GM21619 (cell line): ENCODE measurements at regions not wholly inside any gene's neighbourhood (a gene's known extent, or its start where the extent isn't known, plus 50 kb on each side); places are given as distances from the start of the nearest gene placed in this dataset.
"Not testable (repeated sequence)": the region's sequence is repeated elsewhere in the genome, so short reads cannot be mapped to it uniquely, and the experiment has no call there.

ENCODE experiments used
- ATAC-seq: cut with Tn5 transposase; IDR thresholded peaks from one replicate; pipeline ENCODE4 v1.9.1; 2021; ENCODE audit not compliant: unreplicated experiment

DNA sequence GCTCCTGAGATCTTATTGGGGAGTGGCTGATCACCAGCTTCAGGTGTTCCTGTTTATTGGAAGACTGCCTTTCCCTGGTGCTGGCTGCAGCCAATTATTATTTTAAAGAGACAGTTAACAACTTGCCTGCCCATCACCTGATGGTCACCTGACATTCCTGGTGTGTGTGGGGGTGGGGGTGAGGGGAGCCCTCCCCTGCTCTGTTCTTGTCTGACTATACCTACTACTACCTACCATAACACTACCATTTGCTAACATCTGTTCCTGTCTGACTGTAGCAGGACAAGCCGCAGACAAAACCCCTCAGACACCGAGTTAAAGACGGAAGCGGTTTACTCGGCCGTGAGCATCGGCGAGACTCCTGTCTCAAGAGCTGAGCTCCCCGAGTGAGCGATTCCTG, 54.9 kb upstream of the NBPF3 start:
- ATAC-seq, result no peak

GRCh38 chr1:21384620-21385019, 55.3 kb upstream of the NBPF3 start:
- no peak for ATAC-seq

GRCh38 chr1:21383785-21384401, 56.0 kb upstream of the NBPF3 start:
- ATAC-seq, result no peak

DNA sequence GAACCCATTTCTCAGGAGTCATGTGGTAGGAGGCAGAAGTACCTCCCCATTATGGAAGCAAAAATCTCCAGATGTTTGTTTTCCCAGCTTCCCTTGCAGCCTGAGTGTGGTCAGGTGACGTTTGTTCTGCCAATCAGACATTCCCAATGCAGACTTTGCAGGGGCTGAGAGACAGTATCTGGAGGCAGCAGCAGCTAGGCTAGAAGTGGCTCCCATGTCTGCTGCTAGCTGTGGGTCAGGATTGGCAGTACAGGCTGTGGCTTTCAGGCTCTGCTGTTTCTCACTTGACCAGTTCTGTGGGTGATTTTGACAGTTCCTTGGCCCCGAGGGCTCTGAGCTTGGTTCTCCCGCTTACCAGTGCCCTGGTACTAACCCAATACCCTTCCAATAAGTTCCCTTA, 58.6 kb upstream of the NBPF3 start:
- no peak for ATAC-seq

DNA sequence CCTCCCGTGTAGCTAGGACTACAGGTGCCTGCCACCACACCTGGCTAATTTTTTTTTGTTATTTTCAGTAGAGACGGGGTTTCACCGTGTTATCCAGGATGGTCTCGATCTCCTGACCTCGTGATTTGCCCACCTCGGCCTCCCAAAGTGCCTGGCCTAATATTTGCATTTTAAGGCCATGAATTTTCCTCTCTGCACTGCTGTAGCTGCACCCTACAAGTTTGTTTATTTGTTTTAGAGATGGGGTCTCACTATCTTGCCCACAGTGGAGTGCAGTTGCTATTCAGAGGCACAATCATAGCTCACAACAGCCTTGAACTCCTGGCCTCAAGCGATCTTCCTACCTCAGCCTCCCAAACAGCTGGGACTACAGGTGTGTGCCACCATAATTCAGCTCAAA, 59.8 kb upstream of the NBPF3 start:
- ATAC-seq, result not testable (repeated sequence)

GRCh38 chr1:21379571-21379970, 60.4 kb upstream of the NBPF3 start:
- no peak for ATAC-seq

DNA sequence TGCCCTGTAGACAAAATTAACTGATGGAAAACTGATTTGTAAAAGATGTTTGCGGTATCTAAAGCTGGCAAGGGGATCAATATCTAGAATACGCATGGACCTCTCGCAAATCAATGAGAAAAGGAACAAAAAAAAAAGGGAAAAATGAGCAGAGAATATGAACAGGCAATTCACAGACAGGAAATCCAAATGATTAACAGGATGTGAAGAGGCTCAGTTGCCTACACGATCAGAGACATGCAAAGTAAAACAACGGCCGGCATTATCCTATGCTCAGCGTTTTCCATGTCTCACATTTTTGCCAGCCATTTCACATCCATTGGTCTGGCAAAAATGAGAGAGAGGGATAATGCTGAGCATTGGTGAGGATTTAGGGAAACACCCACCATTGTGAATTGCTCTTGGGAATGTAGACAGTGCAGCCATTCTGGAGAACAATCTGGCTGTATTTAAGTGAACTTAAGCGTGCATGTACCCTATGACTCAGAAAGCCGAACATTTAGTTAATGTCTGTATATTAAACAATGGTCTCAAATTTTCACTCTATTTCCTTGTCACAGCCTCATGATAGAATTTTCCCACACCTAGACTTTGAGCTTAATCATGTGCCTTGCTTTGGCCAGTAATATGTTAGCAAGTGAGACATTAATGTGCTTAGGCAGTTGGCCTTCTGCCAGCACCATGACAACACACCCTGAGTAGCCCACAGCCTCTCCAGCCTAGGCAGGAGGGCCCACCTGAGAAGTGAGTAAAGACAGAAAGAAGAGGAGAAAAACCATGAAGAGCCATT, 61.0 kb upstream of the NBPF3 start:
- ATAC-seq, result no peak

DNA sequence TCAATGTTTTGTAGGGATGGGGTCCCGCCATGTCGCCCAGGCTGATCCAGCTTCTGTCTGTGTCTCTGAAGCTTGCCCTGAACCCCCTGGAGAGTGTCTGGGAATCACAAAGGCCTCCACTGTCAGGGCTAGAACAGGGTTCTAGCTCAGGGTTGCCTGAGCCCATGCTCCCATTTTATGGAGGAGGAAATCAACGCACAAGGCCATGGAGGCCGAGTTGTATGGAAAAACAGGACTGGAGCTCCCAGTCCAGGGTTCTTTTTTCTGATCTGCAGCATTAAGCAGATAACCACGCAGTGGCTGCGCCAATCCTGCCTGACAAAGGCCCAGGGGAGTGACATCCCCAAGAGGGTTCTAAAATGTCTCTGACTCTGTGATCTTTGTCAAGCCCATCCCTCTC, 67.6 kb upstream of the NBPF3 start:
- ATAC-seq, result no peak

DNA sequence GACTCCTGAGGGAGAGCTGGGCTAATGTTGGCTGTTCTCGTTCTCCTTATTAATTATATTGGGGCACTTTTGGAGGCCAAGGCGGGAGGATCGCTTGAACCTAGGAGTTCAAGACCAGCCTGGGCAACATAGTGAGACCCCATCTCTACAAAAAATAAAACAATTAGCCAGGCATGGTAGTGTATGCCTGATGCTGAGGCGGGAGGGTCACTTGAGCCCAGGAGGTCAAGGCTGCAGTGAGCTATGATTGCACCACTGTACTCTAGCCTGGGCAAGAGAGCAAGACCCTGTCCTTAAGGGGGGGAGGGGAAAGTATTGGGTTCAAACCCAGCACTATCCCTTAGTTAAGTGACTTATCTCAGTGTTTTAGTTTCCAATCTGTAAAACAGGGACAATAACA, 70.0 kb upstream of the NBPF3 start:
- ATAC-seq, result no peak

DNA sequence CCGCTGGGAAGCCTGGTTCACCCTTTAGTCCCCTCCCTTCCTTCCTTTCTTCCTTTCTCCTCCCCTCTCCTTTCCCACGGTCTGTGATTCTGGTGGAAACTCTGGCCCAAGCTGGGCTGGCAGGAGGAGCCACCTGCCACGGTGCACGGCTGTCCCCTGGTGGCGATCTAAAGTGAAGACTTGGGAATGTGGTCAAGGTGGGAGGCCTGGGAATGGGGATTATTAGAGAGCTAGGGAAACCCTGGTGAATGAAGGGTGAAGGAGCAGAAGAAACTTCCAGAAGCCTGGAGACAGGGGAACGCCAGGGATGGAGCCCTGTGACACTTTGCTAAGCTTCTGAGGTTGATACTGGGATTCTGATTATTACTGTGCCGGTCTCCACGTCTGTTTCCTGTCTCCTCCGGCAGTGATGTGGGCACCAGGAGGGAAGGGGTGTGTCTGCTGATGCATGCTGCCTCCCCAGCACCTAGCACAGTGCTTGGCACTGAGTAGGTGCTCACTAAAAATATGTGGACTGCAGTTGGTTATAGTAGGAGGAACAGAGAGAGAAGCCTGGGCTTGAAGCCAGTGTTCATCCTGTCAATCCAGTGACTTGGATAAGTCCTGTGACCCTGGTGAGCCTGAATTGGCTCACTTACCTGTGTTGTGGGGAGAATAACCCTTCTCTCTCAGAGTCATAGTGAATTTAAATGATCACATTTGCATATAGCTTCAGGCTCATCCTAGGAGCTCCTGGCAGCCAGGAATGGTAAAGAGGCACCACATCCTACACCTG, 71.2 kb upstream of the NBPF3 start:
- ATAC-seq, result no peak

DNA sequence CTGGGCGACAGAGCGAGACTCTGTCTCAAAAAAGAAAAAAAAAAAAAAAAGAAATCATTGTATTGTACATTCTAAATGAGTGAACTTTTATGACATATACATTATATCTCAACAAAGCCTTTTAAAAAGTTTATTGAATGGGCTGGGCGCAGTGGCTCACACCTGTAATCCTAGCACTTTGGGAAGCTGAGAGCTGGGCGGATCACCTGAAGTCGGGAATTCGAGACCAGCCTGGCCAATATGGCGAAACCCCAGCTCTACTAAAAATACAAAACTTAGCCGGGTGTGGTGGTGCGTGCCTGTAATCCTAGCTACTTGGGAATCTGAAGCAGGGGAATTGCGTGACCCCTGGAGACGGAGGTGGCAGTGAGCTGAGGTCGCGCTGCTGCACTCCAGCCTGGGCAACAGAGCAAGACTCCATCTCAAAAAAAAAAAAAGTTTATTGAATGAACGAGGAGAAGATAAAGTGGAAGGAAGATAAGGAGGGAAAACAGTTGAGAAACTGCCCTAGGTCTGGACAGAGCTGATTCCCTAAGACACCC, 71.9 kb upstream of the NBPF3 start:
- ATAC-seq, result not testable (repeated sequence)

GRCh38 chr1:21366288-21366687, 73.6 kb upstream of the NBPF3 start:
- ATAC-seq, result no peak

DNA sequence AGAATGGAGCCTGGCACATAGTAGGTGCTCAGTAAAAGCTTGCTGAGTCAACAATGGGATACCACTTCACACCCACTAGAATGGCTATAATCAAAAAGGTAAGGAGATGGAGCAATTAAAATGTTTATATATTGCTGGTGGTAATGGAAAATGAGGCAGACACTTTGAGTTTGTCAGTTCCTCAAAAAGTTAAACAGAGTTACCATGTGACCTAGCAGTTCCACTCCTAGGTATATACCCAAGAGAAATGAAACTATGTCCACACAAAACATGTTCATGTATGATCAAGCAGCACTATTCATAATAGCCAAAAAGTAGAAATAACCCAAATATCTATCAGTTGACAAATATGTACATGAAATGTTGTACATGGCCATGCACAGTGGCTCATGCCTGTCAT, 74.8 kb upstream of the ECE1 start:
- no peak for ATAC-seq

GRCh38 chr1:21362096-21362495, 71.8 kb upstream of the ECE1 start:
- ATAC-seq, result no peak

GRCh38 chr1:21361506-21361905, 71.2 kb upstream of the ECE1 start:
- ATAC-seq, result no peak

DNA sequence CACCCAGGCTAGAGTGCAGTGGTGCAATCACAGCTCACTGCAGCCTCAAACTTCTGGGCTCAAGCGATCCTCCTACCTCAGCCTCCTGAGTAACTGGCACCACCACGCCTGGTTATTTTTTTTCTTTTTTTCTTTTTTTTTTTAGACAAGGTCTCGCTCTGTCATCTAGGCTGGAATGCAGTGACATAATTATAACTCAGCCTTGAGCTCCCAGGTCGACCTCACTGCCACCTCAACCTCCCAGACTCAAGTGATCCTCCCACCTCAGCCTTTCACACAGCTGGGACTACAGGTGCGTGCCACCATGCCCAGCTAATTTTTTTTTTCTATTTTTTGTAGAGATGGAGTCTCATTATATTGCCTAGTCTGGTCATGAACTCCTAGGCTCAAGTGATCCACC, 66.9 kb upstream of the ECE1 start:
- ATAC-seq, result no peak

DNA sequence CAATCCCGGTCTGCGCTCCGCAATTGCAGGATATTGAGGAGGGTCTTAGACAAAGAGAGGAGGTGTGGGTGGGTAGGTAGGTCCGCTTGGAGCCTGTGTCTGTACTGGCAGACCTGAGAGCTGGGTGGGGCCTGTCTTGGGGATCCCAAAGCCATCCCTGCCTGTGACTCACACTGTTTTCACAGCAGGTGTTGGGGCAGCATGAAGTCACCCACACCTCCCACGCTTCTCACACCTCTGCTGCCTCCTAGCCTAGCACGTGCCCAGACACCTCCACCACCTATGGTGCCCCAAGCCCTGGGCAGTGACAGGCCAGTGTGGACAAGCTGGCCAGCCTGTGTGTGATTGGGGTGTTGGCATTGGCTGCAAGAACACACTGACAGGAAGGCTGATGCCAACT, 65.7 kb upstream of the ECE1 start:
- ATAC-seq, result no peak

- no peak for ATAC-seq
Observed at GRCh38 chr1:21352586-21352985, 62.3 kb upstream of the ECE1 start.

DNA sequence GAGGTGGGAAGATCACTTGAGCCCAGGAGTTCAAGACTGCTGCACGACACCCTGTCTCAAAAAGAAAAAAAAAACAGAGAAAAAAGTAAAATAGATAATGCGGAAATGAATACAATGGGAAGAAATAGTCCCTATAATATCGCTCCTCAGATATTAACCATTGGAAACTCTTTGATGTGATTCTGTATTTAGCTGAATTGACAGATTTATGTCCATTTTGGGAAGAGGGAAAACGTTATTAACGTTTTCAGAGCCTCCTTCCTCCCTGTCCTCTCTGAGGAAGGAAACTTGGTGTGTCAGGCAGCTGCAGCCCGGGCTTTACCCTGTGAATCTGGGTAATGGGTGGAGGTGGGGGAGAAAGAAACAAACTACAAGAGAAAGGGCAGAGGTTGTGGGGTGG, 61.6 kb upstream of the ECE1 start:
- ATAC-seq, result no peak

DNA sequence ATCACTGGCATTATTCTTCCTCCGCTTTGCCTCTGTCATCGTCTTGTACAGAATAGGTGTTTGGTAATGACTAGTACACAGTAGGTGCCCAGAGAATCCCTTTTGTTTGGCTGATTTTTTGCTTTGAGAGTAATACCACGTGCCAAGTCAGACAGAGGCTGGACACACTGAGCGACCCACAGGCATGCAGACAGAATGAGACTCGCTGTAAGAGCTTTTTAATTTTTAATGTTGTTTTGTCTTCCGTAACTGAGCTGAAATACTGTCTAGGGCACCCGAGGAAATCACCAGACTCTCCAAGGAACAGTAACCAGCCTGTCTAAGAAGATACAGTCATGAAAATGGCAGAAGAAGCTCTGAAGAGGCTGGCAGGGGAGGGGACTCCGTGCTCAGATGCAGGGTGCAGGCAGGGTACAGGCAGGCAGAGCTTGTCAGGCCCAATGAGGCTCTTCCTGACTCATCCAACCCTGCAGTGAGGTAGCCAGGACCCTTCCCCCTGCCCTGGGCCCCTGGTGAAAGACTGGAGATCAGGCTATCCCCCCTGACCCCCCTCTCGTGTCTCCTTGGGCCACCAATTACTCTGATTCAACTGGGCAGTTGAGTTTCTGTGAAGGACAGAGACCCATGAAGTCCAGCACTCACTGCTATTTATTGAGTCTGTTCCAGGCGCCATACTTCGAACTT, 60.1 kb upstream of the ECE1 start:
- ATAC-seq, result no peak

- no peak for ATAC-seq
Observed at GRCh38 chr1:21349693-21350092, 59.4 kb upstream of the ECE1 start.
